Neural crest cell (in vitro differentiated cells): ENCODE measurements at regions not wholly inside any gene's neighbourhood (a gene's known extent, or its start where the extent isn't known, plus 50 kb on each side); places are given as distances from the start of the nearest gene placed in this dataset.

Source experiments
- DNase-seq: peaks from one replicate; pipeline ENCODE4 v3.0.0; 2021; ENCODE audit warnings: low read depth, mixed read lengths, low spot score
- H3K27ac Mint-ChIP-seq: one replicate; pipeline ENCODE4 v1.8.0; 2021; ENCODE audit warnings: mild to moderate bottlenecking, mixed read lengths; ENCODE audit not compliant: unreplicated experiment
- H3K27me3 Mint-ChIP-seq: 2 replicates; pipeline ENCODE4 v1.8.0; 2021; ENCODE audit warnings: low read depth, mild to moderate bottlenecking, mixed read lengths
- H3K36me3 Mint-ChIP-seq: 2 replicates; pipeline ENCODE4 v1.8.0; 2021; ENCODE audit warnings: low read depth, mild to moderate bottlenecking, mixed read lengths
- H3K4me1 Mint-ChIP-seq: 2 replicates; pipeline ENCODE4 v1.8.0; 2021; ENCODE audit warnings: mixed read lengths
- H3K4me3 Mint-ChIP-seq: one replicate; pipeline ENCODE4 v1.8.0; 2021; ENCODE audit warnings: mild to moderate bottlenecking, mixed read lengths
- H3K9me3 Mint-ChIP-seq: 2 replicates; pipeline ENCODE4 v1.8.0; 2021; ENCODE audit warnings: mixed read lengths
- CTCF ChIP-seq: fragments of 200-600 bp; sonication (generic); conservative IDR thresholded peaks from 2 replicates; pipeline ENCODE4 v1.5.0; 2021; ENCODE audit warnings: antibody characterized with exemption, mild to moderate bottlenecking

GRCh38 chr13:106155411-106155810 is 380.1 kb downstream of the EFNB2 start:
- Mint-ChIP-seq H3K27me3 (no peaks in the 10 kb centered on the region), H3K27ac (no peak overlapping the region), H3K4me1 (peaks cover 14% of the 10 kb centered on the region), H3K9me3 (no peaks in the 10 kb centered on the region), H3K4me3 (no peak overlapping the region), H3K36me3 (no peaks in the 10 kb centered on the region)
- no peak for DNase-seq
- TF ChIP-seq CTCF, result no peak

GRCh38 chr13:106153876-106154275 is 381.6 kb downstream of the EFNB2 start:
- Mint-ChIP-seq H3K9me3 (no peaks in the 10 kb centered on the region), H3K36me3 (no peaks in the 10 kb centered on the region), H3K4me1 (peaks cover 14% of the 10 kb centered on the region), H3K4me3 (no peak overlapping the region), H3K27ac (no peak overlapping the region), H3K27me3 (no peaks in the 10 kb centered on the region)
- DNase-seq, result no peak
- no peak for TF ChIP-seq CTCF

GRCh38 chr13:106153041-106153440 is 382.4 kb downstream of the EFNB2 start:
- Mint-ChIP-seq H3K4me1 (peaks cover 14% of the 10 kb centered on the region), H3K27ac (no peak overlapping the region)

GRCh38 chr13:106152047-106152446 is 383.4 kb downstream of the EFNB2 start:
- Mint-ChIP-seq H3K36me3 (no peaks in the 10 kb centered on the region), H3K4me3 (no peak overlapping the region), H3K9me3 (no peaks in the 10 kb centered on the region), H3K27ac (peak overlapping the region; percentile 9), H3K27me3 (no peaks in the 10 kb centered on the region), H3K4me1 (peaks cover 14% of the 10 kb centered on the region)
- TF ChIP-seq CTCF, result no peak
- DNase-seq, result no peak

More at GRCh38 chr13:106153041-106153440, 382.4 kb downstream of the EFNB2 start:
- Mint-ChIP-seq H3K4me3 (no peak overlapping the region), H3K27me3 (no peaks in the 10 kb centered on the region), H3K9me3 (no peaks in the 10 kb centered on the region), H3K36me3 (no peaks in the 10 kb centered on the region)
- no peak for TF ChIP-seq CTCF
- no peak for DNase-seq

- no peak for DNase-seq
- peak overlapping the region; percentile 9 for H3K27ac Mint-ChIP-seq
- no peaks in the 10 kb centered on the region for H3K36me3 Mint-ChIP-seq
- H3K27me3 Mint-ChIP-seq, result no peaks in the 10 kb centered on the region
- no peaks in the 10 kb centered on the region for H3K9me3 Mint-ChIP-seq
- TF ChIP-seq CTCF, result no peak
- H3K4me3 Mint-ChIP-seq, result no peak overlapping the region
- H3K4me1 Mint-ChIP-seq, result peaks cover 17% of the 10 kb centered on the region
Observed at GRCh38 chr13:106151056-106151699, 384.3 kb downstream of the EFNB2 start.
